ENCODE measurements at regions not wholly inside any gene's neighbourhood (a gene's known extent, or its start where the extent isn't known, plus 50 kb on each side); places are given as distances from the start of the nearest gene placed in this dataset.

DNA sequence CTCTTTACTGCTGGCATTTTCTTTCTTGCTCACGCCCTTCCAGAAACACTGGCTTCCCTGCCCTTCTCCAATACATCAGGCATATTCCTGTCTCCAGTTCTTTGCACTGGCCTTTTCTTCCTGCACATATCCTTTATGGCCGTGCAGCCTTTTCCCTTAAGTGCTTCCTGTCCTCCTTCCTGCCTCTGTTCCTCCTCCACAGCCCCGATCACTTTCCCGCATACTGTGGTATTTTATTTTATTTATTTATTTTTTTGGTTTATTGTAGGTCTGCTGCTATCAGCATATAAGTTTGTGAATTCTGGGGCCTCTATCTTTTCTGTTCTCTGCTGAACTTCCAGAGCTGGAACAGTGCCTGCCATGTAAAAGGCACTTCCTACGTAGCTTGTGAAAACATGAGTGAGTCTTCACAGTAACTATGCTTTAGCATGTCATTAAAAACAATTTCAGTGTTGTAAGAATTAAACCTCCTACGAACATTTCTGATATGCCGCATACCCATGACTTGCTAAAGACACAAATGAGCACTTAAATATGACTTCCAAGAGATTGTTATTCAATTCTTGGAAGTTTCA lies 289.1 kb downstream of the TRIB2 start:
- DNase-seq (ENCODE audit: insufficient read length, low spot score) (no peak), FAIRE-seq (no peak)
- TF ChIP-seq, protein P1, sequence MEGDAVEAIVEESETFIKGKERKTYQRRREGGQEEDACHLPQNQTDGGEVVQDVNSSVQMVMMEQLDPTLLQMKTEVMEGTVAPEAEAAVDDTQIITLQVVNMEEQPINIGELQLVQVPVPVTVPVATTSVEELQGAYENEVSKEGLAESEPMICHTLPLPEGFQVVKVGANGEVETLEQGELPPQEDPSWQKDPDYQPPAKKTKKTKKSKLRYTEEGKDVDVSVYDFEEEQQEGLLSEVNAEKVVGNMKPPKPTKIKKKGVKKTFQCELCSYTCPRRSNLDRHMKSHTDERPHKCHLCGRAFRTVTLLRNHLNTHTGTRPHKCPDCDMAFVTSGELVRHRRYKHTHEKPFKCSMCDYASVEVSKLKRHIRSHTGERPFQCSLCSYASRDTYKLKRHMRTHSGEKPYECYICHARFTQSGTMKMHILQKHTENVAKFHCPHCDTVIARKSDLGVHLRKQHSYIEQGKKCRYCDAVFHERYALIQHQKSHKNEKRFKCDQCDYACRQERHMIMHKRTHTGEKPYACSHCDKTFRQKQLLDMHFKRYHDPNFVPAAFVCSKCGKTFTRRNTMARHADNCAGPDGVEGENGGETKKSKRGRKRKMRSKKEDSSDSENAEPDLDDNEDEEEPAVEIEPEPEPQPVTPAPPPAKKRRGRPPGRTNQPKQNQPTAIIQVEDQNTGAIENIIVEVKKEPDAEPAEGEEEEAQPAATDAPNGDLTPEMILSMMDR (IDR thresholded peaks at IDR 0.05; ENCODE audit: insufficient read depth, missing control alignments): no peak

DNA sequence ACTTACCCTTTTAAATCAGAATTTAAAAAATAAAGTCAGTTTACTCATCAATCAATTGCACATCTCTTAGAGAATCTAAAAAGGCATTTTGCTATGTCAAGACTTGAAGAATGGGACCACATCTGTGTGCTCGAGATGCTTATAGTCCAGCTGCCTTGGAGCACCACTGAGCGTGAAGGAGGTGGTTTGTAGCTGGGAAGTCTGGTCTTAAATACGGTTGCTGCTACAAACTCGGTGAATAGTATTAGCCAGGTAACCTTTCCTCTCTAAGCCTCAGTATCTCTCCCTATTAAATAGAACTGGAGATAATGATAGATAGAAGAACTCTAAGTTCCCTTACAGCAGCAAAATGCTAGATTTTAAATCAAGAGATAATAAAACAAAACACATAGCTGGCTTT lies 289.7 kb downstream of the TRIB2 start:
- DNase-seq (ENCODE audit: insufficient read length, low spot score) (no peak), FAIRE-seq (no peak)
- TF ChIP-seq, protein P1 (IDR thresholded peaks at IDR 0.05; ENCODE audit: insufficient read depth, missing control alignments): no peak

DNA sequence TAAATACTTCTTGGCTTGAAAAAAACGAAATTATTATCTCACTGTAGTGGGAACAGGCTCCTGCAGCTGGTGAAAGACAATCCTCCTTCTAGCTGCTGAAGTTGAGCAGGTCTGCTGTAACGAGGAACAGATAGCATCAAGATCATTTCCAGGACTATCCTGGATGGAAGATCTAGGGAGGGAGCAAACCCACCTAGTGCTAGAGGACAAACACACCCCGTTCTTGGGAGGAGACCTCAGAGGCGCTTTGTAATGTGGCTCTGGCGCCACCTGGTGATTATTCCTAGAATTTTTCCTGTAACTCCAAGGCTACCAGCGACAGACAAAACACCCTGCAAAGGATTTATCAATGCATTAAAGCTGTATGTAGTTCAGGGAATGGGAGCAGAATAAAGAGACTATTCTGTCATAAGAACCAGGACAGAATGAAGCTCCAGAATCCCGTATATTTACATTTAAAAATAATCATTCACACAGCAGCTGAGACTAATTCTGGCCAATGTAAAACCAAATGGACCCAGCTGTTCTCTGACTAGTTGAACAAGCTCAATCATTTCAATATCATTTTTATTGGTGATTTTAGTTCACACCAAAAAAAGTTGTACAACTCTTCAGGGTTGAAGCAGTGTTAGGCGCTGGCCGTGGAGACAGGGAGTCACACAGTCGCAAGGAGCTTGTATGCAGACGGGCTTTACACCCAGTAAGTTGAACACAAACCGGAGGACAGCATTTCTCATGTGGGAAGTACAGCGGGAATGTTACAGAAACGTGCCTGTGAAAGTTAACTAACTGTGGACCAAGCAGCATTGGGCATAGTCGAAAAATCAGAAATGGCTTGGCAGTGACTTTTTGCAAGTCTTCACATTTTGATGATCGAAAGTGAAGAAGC lies 290.3 kb downstream of the TRIB2 start:
- FAIRE-seq (peak; percentile 87), DNase-seq (ENCODE audit: insufficient read length, low spot score) (peak; percentile 16)
- TF ChIP-seq, protein P1 (IDR thresholded peaks at IDR 0.05; ENCODE audit: insufficient read depth, missing control alignments): peak; percentile 79

DNA sequence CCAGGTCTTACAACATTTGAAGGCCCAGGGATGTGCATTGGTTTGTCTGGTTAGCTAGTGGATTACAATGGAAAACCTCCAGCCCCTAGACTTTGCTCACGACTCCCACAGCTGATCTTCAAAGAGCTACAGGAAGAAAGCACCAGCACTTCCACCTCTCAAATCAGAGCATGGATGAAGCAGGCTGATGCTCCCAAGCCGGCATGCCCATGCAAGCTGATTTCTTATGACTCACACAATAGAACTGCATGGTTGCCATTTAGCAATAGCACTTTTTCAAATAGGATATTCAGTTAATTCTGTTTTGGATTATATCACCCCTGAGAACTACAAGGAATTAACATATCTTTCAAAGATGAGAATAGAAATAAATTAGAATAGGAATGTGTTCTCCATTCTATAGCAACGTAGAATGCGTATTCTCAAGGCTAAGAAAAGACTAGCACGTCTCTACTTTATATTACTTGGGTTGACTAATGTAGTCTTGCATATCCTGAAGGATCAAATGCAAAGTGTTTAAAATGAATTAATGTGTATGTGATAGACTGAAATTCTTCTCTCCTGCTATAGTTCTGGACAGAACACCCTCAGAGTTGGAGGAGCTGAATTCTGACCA lies 292.4 kb downstream of the TRIB2 start:
- TF ChIP-seq, protein P1 (IDR thresholded peaks at IDR 0.05; ENCODE audit: insufficient read depth, missing control alignments): no peak
- FAIRE-seq (no peak), DNase-seq (ENCODE audit: insufficient read length, low spot score) (no peak)

DNA sequence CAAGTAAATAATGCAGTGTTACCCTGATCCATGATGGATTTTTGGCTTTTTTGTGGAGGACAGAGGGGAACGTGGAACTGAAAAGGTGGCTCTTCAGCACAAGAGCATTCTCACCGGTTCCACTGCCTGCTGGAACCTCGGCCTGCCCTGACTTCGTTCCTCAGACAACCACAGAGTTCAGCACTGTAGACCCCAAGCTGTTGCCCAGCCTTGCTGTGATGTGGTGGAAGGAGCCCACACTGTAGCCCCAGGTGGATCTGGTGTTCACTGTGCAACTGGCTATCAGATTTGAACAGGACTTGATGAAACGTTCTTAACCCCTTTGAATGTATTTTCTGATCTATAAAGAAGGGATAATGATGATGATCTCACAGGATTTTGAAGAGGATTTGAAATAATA lies 293.5 kb downstream of the TRIB2 start:
- FAIRE-seq (no peak), DNase-seq (ENCODE audit: insufficient read length, low spot score) (no peak)
- TF ChIP-seq, protein P1 (IDR thresholded peaks at IDR 0.05; ENCODE audit: insufficient read depth, missing control alignments): no peak

DNA sequence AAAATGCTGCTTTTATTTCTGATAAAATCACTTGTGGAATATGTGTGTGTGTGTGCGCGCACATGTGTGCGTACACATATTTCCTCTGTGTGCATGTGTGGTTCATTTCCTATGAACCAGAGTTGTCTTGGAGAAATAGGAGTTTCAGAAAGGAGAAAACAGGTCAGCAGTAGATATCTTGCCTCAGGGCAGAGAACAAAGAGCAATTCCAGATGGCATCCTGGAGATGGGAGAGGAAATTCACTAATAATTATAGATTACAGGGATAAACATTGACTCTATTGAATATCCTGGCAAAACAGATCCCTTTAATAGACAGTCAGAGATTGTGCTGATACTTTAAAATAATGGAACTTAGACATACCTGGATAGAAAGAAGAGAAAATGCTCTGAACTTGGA lies 298.0 kb downstream of the TRIB2 start:
- FAIRE-seq (peak; percentile 56), DNase-seq (ENCODE audit: insufficient read length, low spot score) (no peak)
- TF ChIP-seq, protein P1 (IDR thresholded peaks at IDR 0.05; ENCODE audit: insufficient read depth, missing control alignments): no peak

Measured in D721Med (cell line).